SIG-M5 treated with dmso at 0.1 percent for 504 hours (cell line): ENCODE measurements at regions not wholly inside any gene's neighbourhood (a gene's known extent, or its start where the extent isn't known, plus 50 kb on each side); places are given as distances from the start of the nearest gene placed in this dataset.
"Not testable (repeated sequence)": the region's sequence is repeated elsewhere in the genome, so short reads cannot be mapped to it uniquely, and the experiment has no call there.

Experiments
- DNase-seq: peaks from one replicate; lab custom pipeline; 2025; ENCODE audit not compliant: unreplicated experiment; lab: John Stamatoyannopoulos, UW

- DNase-seq: no peak
These were observed 770.7 kb upstream of the SLC8A1 start for GRCh38 chr2:41222593-41222992.

- DNase-seq: no peak
These were observed 782.2 kb upstream of the SLC8A1 start for GRCh38 chr2:41234093-41234492.

- no peak for DNase-seq
These were observed 789.6 kb upstream of the SLC8A1 start for GRCh38 chr2:41241325-41242000.

GRCh38 chr2:41242001-41242331 lies 790.1 kb upstream of the SLC8A1 start:
- DNase-seq: no peak

- no peak for DNase-seq
These were observed 779.7 kb upstream of the PKDCC start for GRCh38 chr2:41267929-41268659.

GRCh38 chr2:41283079-41283775 lies 764.6 kb upstream of the PKDCC start:
- no peak for DNase-seq

GRCh38 chr2:41293491-41293890 lies 754.3 kb upstream of the PKDCC start:
- DNase-seq: no peak

- DNase-seq: no peak
These were observed 753.5 kb upstream of the PKDCC start for GRCh38 chr2:41294331-41294730.

GRCh38 chr2:41313082-41313481 lies 734.7 kb upstream of the PKDCC start:
- DNase-seq: no peak

- DNase-seq: no peak
These were observed 733.2 kb upstream of the PKDCC start for GRCh38 chr2:41314511-41315070.

- DNase-seq: no peak
These were observed 728.4 kb upstream of the PKDCC start for GRCh38 chr2:41319437-41319836.

GRCh38 chr2:41320491-41320890 lies 727.3 kb upstream of the PKDCC start:
- DNase-seq: no peak

- DNase-seq: no peak
These were observed 726.5 kb upstream of the PKDCC start for GRCh38 chr2:41321351-41321750.

GRCh38 chr2:41326851-41327250 lies 721.0 kb upstream of the PKDCC start:
- DNase-seq: no peak

GRCh38 chr2:41329040-41329439 lies 718.8 kb upstream of the PKDCC start:
- no peak for DNase-seq

- no peak for DNase-seq
These were observed 713.7 kb upstream of the PKDCC start for GRCh38 chr2:41334159-41334558.

GRCh38 chr2:41335573-41335972 lies 712.2 kb upstream of the PKDCC start:
- not testable (repeated sequence) for DNase-seq

- DNase-seq: no peak
These were observed 709.9 kb upstream of the PKDCC start for GRCh38 chr2:41337956-41338355.

- no peak for DNase-seq
These were observed 703.3 kb upstream of the PKDCC start for GRCh38 chr2:41344529-41344928.

GRCh38 chr2:41353060-41353459 lies 694.8 kb upstream of the PKDCC start:
- no peak for DNase-seq

- DNase-seq: no peak
These were observed 692.0 kb upstream of the PKDCC start for GRCh38 chr2:41355794-41356193.

- DNase-seq: no peak
These were observed 683.0 kb upstream of the PKDCC start for GRCh38 chr2:41364842-41365241.
